Epithelial cell of proximal tubule (primary cell): ENCODE measurements at regions not wholly inside any gene's neighbourhood (a gene's known extent, or its start where the extent isn't known, plus 50 kb on each side); places are given as distances from the start of the nearest gene placed in this dataset.

Source experiments
- DNase-seq: peaks from one replicate; pipeline ENCODE4 v3.0.0-alpha.2; 2011; ENCODE audit warnings: low read depth
- H3K4me3 ChIP-seq: 2 replicates; pipeline ENCODE4 v1.5.1; 2011; ENCODE audit warnings: low read depth, mild to moderate bottlenecking, low read length
- CTCF ChIP-seq: conservative IDR thresholded peaks from 2 replicates; pipeline ENCODE4 v1.5.1; 2012; ENCODE audit warnings: low read depth, mild to moderate bottlenecking, low read length

GRCh38 chr16:54521327-54521726 lies 234.7 kb upstream of the IRX3 start:
- no peak for TF ChIP-seq CTCF
- DNase-seq: no peak
- H3K4me3 ChIP-seq: no peak overlapping the region

GRCh38 chr16:54519161-54519695 lies 232.6 kb upstream of the IRX3 start:
- DNase-seq: no peak
- TF ChIP-seq CTCF: no peak
- H3K4me3 ChIP-seq: no peak overlapping the region

- DNase-seq: no peak
- no peak overlapping the region for H3K4me3 ChIP-seq
- TF ChIP-seq CTCF: no peak
Measured at GRCh38 chr16:54517181-54517580, 230.6 kb upstream of the IRX3 start.

- no peak for DNase-seq
- no peak for TF ChIP-seq CTCF
- no peak overlapping the region for H3K4me3 ChIP-seq
Measured at GRCh38 chr16:54512467-54512995, 225.9 kb upstream of the IRX3 start.

- H3K4me3 ChIP-seq: no peak overlapping the region
- DNase-seq: no peak
- TF ChIP-seq CTCF: no peak
Measured at GRCh38 chr16:54511222-54511731, 224.7 kb upstream of the IRX3 start.

GRCh38 chr16:54510685-54511221 lies 224.2 kb upstream of the IRX3 start:
- no peak for TF ChIP-seq CTCF
- DNase-seq: no peak

GRCh38 chr16:54509456-54509855 lies 222.9 kb upstream of the IRX3 start:
- no peak for TF ChIP-seq CTCF
- no peak overlapping the region for H3K4me3 ChIP-seq
- DNase-seq: no peak

More at GRCh38 chr16:54510685-54511221, 224.2 kb upstream of the IRX3 start:
- no peak overlapping the region for H3K4me3 ChIP-seq
